GM21526 (cell line): ENCODE measurements at regions not wholly inside any gene's neighbourhood (a gene's known extent, or its start where the extent isn't known, plus 50 kb on each side); places are given as distances from the start of the nearest gene placed in this dataset.
"Not testable (repeated sequence)": the region's sequence is repeated elsewhere in the genome, so short reads cannot be mapped to it uniquely, and the experiment has no call there.

Experiments
- ATAC-seq: cut with Tn5 transposase; IDR thresholded peaks from one replicate; pipeline ENCODE4 v1.9.1; 2021; ENCODE audit warnings: moderate library complexity; ENCODE audit not compliant: unreplicated experiment, low FRiP score

DNA sequence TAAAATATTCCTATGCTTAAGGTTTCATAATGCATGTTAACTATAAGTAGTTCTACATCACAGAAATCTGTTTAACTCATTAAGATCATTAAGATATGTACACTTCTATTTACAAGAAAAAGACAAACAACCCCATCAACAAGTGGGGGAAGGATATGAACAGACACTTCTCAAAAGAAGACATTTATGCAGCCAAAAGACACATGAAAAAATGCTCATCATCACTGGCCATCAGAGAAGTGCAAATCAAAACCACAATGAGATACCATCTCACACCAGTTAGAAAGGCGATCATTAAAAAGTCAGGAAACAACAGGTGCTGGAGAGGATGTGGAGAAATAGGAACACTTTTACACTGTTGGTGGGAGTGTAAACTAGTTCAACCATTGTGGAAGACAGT lies 1084.3 kb downstream of the GATA3 start:
- ATAC-seq: not testable (repeated sequence)

DNA sequence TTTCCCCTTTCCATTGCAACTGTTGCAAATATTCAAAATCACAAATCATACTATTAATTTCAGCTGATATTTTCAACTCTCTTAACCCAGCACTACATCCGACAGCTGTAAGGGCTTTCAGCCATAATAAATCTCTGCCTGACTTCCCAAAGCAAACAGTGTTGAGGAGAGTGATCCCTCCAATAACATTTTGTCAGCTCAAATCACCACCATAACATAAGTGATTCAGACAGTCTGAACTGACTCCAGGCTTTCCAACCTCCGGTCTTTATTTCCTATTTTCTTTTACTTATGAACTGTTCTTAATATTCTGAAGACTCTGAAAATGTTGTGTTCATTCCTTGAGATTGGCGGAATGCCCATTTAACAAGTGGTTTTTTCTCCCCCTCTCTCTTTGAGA lies 1085.9 kb downstream of the GATA3 start:
- no peak for ATAC-seq

GRCh38 chr10:9147475-9147874 lies 1093.0 kb downstream of the GATA3 start:
- no peak for ATAC-seq

- no peak for ATAC-seq
These were observed 1094.6 kb downstream of the GATA3 start for GRCh38 chr10:9149134-9149533.

DNA sequence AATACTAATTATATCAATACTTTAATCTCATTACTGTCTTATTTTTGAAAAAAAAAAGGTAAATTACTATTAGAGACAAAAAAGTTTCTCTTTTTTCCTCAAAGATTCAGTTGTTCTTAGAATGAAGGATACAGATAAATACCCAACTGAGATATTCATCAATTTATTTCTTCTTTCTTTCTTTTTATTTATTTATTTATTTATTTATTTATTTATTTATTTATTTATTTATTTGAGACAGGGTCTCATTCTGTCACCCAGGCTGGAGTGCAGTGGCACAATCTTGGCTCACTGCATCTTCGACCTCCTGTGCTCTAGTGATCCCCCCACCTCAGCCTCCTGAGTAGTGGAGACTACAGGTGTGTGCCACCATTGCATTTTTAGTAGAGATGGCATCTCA lies 1098.6 kb downstream of the GATA3 start:
- not testable (repeated sequence) for ATAC-seq

DNA sequence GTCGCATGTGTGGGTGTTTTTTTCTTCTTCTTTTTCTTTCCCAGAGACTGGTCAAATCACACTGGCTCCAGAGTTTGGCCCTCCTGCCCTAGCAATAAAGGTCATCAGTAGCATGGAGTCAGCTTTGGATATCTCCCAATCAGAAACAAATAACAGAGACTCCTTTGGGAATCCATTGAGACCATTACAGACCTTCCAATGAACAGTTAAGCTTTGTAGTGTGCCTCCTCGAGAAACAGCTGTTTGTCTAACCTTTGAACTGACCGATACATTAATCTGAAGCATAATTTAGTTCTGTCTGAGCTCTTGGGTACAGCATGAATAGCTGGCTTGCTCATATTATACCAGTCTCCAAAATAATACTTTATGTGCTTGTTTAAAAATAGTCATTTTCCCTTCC lies 1103.2 kb downstream of the GATA3 start:
- ATAC-seq: no peak

DNA sequence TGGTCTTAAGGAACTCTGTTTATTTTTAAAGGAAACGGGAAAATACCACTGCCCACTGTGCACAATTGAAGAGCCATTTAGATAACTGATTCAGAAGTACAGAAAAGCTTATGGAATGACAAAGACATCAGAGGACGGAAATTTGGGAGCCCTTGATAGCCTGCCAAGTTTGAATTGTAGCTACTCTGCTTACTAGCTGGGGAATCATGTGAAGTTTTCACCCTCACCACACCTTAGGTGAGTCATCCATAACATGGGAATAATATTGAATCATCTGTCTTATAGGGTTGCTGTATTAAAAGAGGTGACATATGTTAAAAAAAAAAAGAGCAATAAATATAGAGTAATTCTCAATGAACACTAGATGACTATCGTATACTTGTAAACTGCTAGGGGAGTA lies 1104.2 kb downstream of the GATA3 start:
- no peak for ATAC-seq

GRCh38 chr10:9160275-9160674 lies 1105.8 kb downstream of the GATA3 start:
- ATAC-seq: no peak

GRCh38 chr10:9163699-9164098 lies 1109.2 kb downstream of the GATA3 start:
- ATAC-seq: no peak

- no peak for ATAC-seq
These were observed 1112.3 kb downstream of the GATA3 start for GRCh38 chr10:9166770-9167169.

DNA sequence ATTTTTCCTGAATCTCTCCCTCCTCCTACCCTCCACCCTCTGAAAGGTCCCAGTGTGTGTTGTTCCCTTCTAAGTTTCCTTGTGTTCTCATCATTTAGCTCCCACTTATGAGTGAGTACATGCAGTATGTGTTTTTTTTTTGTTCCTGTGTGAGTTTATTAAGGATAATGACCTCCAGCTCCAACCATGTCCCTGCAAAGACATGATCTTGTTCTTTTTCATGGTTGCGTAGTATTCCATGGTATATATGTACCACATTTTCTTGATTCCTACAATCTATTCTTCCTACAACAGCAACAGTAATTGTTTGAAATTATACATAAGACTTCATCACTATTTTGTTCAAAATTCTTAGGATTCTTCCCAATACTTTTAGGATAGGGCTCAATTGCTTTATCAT lies 1117.8 kb downstream of the GATA3 start:
- ATAC-seq: no peak

- ATAC-seq: no peak
These were observed 1120.7 kb downstream of the GATA3 start for GRCh38 chr10:9175200-9175599.

GRCh38 chr10:9183197-9183880 lies 1128.9 kb downstream of the GATA3 start:
- ATAC-seq: not testable (repeated sequence)

GRCh38 chr10:9188022-9188810 lies 1133.7 kb downstream of the GATA3 start:
- ATAC-seq: no peak

- ATAC-seq: no peak
These were observed 1135.0 kb downstream of the GATA3 start for GRCh38 chr10:9189448-9189847.

GRCh38 chr10:9193120-9193519 lies 1138.6 kb downstream of the GATA3 start:
- ATAC-seq: no peak

DNA sequence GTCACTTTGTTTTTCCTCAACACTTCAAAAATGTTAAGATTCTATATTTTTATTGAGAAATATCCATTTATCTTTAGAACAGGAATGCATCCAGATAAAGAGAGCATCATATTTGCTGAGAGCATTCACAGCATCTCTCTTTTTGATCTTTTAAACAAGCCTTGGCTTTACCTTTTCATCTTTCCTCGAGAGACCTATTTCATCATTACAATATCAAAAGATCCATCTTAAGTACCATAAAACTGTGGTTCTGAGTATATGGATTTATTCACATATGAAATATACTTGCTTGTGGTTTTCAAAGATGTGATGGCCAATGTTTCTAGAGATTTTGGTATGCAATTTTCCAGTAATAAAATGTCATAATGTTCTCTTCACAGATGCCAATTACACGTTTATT lies 1140.9 kb downstream of the GATA3 start:
- ATAC-seq: no peak

DNA sequence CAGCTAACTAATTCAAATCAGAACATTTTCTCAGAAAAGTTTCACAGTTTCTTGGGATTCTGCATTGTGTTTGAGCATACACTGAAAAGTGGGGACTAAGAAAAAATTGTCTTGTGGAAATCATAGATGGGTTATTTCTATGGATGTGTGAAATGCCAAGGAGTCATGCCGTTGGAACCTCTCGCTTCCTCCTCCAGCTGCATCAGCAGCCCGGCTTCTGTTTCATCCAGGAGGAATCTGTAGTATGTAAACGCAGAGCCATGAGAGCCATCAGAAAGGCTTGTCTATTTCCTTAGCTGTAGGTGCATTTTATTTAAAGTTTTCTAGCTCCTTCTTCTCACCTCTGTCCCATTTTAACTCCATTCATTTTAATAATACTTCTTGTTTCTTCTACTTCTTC lies 1144.1 kb downstream of the GATA3 start:
- no peak for ATAC-seq

DNA sequence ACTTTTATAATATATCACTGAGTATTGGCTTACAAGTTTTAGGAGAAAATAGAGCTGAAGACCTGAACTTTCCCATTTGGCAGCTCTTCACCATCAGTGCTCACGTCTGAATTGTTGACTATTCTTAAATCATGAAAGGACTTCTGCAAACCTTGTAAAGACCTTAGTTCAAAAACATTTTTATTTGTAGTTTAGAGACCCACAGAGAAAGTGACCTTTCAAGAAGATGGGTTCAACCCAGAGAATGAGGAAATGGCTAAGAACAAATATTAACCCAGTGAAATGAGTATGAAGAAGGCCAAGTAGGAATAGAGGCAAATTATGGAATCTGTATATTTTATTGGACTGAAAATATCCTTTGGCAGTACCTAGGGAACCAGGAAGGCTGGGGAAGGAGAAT lies 1151.1 kb downstream of the GATA3 start:
- no peak for ATAC-seq

- ATAC-seq: peak; percentile 90
These were observed 1154.8 kb downstream of the GATA3 start for GRCh38 chr10:9209105-9209798.

DNA sequence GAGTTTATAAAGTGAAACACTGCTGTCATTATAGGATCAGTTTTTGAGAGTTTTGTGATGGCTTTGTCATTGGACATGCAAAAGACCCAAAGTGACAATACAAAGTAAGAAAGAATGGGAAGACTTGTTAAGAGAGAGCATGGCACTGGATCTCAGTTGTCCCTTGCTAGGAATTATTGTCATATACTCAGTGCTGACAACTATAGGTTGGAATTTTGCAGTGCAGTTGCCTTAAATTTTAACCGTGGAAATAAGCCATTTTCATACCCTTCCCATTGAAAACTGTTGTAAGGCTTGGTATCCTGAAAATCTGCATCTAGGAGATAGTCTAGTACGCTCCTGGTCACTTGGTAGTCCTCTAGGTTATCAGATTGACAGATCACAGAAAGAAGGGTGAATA lies 1156.7 kb downstream of the GATA3 start:
- ATAC-seq: no peak

- ATAC-seq: no peak
These were observed 1160.1 kb downstream of the GATA3 start for GRCh38 chr10:9214618-9215017.
